HepG2 (cell line): ENCODE measurements at regions not wholly inside any gene's neighbourhood (a gene's known extent, or its start where the extent isn't known, plus 50 kb on each side); places are given as distances from the start of the nearest gene placed in this dataset.

ENCODE experiments used
- ATAC-seq: fragments of 200-7000 bp; cut with Tn5 transposase; 3 replicates; pipeline ENCODE4 v1.9.1; 2020; ENCODE audit warnings: mild to moderate bottlenecking, moderate library complexity
- BruUV-seq: library from RNA; stranded (reverse); fragments of 400-500 nt; replicated peaks from 2 replicates; lab custom pipeline; 2021; lab: Mats Ljungman, UMichigan
- CTCF ChIA-PET: fragments of 300-600 bp; formaldehyde crosslinking; extraction: SDS; loops from one replicate; lab custom pipeline; 2021; ENCODE audit warnings: low total read pairs, inconsistent platforms, low intra/inter-chr PET ratio; lab: Yijun Ruan, JAX
- POLR2A ChIA-PET: fragments of 350-600 bp; sonication (Branson Sonifier 250); formaldehyde crosslinking; loops from one replicate; lab custom pipeline; 2020; ENCODE audit warnings: antibody characterized with exemption, inconsistent platforms; lab: Yijun Ruan, JAX
- DNase-seq: peaks from one replicate; pipeline ENCODE4 v3.0.0-alpha.2; 2015; ENCODE audit warnings: low spot score
- FAIRE-seq: peaks from 3 replicates; lab custom pipeline; 2011; peaks lifted over from hg19 to GRCh38; lab: Jason Lieb, UNC
- H2AFZ ChIP-seq: one replicate; pipeline ENCODE4 v1.6.1; 2011; ENCODE audit warnings: low read length, inconsistent platforms
- H3K27ac ChIP-seq: fragments of 300-600 bp; 3 replicates; pipeline ENCODE4 v1.8.0; 2011; ENCODE audit warnings: mixed run types, mild to moderate bottlenecking, mixed read lengths, low read length, inconsistent platforms; ENCODE audit not compliant: insufficient read depth; ENCODE audit errors: extremely low read length
- H3K27me3 ChIP-seq, 2 experiments: fragments of 200-600 bp in 1 of 2; 2 replicates in 1 of 2; 3 replicates in 1 of 2; pipeline versions ENCODE4 v1.6.0 to v1.8.0; 2011; ENCODE audit warnings: low read length in 2 of 2, mild to moderate bottlenecking in 2 of 2, moderate library complexity in 2 of 2, inconsistent platforms in 1 of 2; ENCODE audit not compliant: insufficient read depth in 2 of 2, control insufficient read depth in 1 of 2
- H3K36me3 ChIP-seq, 2 experiments: fragments of 200-600 bp in 1 of 2; replicated peaks in 1 of 2; 2 replicates in 1 of 2; 3 replicates in 1 of 2; pipeline versions ENCODE4 v1.5.1 to v1.8.0; 2011; ENCODE audit warnings: low read length in 2 of 2, inconsistent platforms in 1 of 2; ENCODE audit not compliant: insufficient read depth in 2 of 2, control insufficient read depth in 1 of 2
- H3K4me1 ChIP-seq: 2 replicates; pipeline ENCODE4 v1.5.1; 2012; ENCODE audit warnings: low read length, inconsistent platforms; ENCODE audit not compliant: insufficient read depth
- H3K4me2 ChIP-seq: 2 replicates; pipeline ENCODE4 v1.6.0; 2011; ENCODE audit warnings: low read depth, low read length, inconsistent platforms
- H3K4me3 ChIP-seq, 3 experiments: fragments of 200-600 bp in 1 of 3; sonication (generic), shearing (Covaris generic) in 1 of 3; replicated peaks in 1 of 3; 2 replicates each; pipeline ENCODE4 v1.5.1; 2011 to 2016; ENCODE audit warnings: low read length in 3 of 3, inconsistent platforms in 2 of 3, low read depth in 2 of 3, mild to moderate bottlenecking in 2 of 3, control low read depth in 1 of 3, mixed read lengths in 1 of 3; ENCODE audit not compliant: insufficient read depth in 1 of 3
- H3K79me2 ChIP-seq: one replicate; pipeline ENCODE4 v1.6.1; 2011; ENCODE audit warnings: low read length, inconsistent platforms; ENCODE audit not compliant: insufficient read depth
- H3K9ac ChIP-seq: 2 replicates; pipeline ENCODE4 v1.6.0; 2011; ENCODE audit warnings: mild to moderate bottlenecking, low read depth, low read length, inconsistent platforms; ENCODE audit not compliant: insufficient read depth
- H3K9me3 ChIP-seq: 2 replicates; pipeline ENCODE4 v1.5.1; 2012; ENCODE audit warnings: mild to moderate bottlenecking, low read length
- H4K20me1 ChIP-seq: 2 replicates; pipeline ENCODE4 v1.6.0; 2011; ENCODE audit warnings: inconsistent platforms, mild to moderate bottlenecking, low read length, moderate library complexity; ENCODE audit not compliant: insufficient read depth
- DPF2 ChIP-seq: sonication (generic); formaldehyde crosslinking; IDR thresholded peaks from 2 replicates; pipeline ENCODE4 v1.4.0; 2020; ENCODE audit warnings: mild to moderate bottlenecking, low read depth, missing genetic modification reagents, borderline replicate concordance
- EP300 ChIP-seq, 3 experiments: sonication (generic) in 1 of 3; formaldehyde crosslinking in 1 of 3; IDR thresholded peaks; 2 replicates each; pipeline versions ENCODE4 v1.5.1 to v1.6.1; 2011 to 2020; ENCODE audit warnings: low read depth in 2 of 3, low read length in 2 of 3, borderline replicate concordance in 1 of 3, improper control_type of control experiment in 1 of 3, mild to moderate bottlenecking in 1 of 3, missing genetic modification reagents in 1 of 3, moderate library complexity in 1 of 3
- HES4 ChIP-seq: sonication (generic); formaldehyde crosslinking; IDR thresholded peaks from 2 replicates; pipeline ENCODE4 v1.9.0; 2021; ENCODE audit warnings: mild to moderate bottlenecking, missing genetic modification reagents, borderline replicate concordance
- HNRNPL ChIP-seq: fragments of 200-400 bp; formaldehyde crosslinking; IDR thresholded peaks from 2 replicates; pipeline ENCODE4 v1.6.1; 2017; ENCODE audit warnings: mild to moderate bottlenecking, low read depth, low read length
- KLF12 ChIP-seq: sonication (generic); formaldehyde crosslinking; IDR thresholded peaks from 2 replicates; pipeline ENCODE4 v1.4.0; 2020; ENCODE audit warnings: missing genetic modification reagents, borderline replicate concordance
- ZBTB7B ChIP-seq: sonication (generic); formaldehyde crosslinking; IDR thresholded peaks from 2 replicates; pipeline ENCODE4 v1.4.0; 2020; ENCODE audit warnings: missing genetic modification reagents
- ZFP36 ChIP-seq: fragments of 150-350 bp; IDR thresholded peaks from 2 replicates; pipeline ENCODE4 v1.6.1; 2018; ENCODE audit warnings: borderline replicate concordance, low read length, low read depth; ENCODE audit not compliant: partially characterized antibody
- ZNF672 ChIP-seq: sonication (generic); formaldehyde crosslinking; IDR thresholded peaks from 2 replicates; pipeline ENCODE4 v1.8.1; 2022; ENCODE audit warnings: missing genetic modification reagents
- WGBS: methylation state at CpG from one replicate; pipeline ENCODE4 v1.1.6; 2017; ENCODE audit warnings: low lambda C conversion rate; 5-methylcytosine and 5-hydroxymethylcytosine counted together
- in situ Hi-C: cut with HindIII; loops from 2 replicates; pipeline ENCODE4 v1.10.0; 2017; ENCODE audit warnings: low pct_unique_long_range_greater_than_20kb; ENCODE audit not compliant: extremely low pct_ligation_motif_present
- intact Hi-C: fragments of 100-400 bp; cut with micrococcal nuclease; formaldehyde crosslinking; loops from one replicate; pipeline ENCODE4 v1.10.0; 2022; ENCODE audit not compliant: unreplicated experiment
- TF ChIP-seq, protein P1 (sequence below): sonication (generic); formaldehyde crosslinking; IDR thresholded peaks from 2 replicates; pipeline ENCODE4 v1.5.0; 2020; ENCODE audit warnings: mild to moderate bottlenecking, missing genetic modification reagents, moderate library complexity
- TF ChIP-seq, protein P2 (sequence below), 2 experiments: sonication (generic) in 1 of 2; formaldehyde crosslinking in 1 of 2; IDR thresholded peaks; 2 replicates each; pipeline versions ENCODE4 v1.4.0 to v1.6.1; 2018 to 2020; ENCODE audit warnings: missing genetic modification reagents in 2 of 2, borderline replicate concordance in 1 of 2, low read depth in 1 of 2, mild to moderate bottlenecking in 1 of 2, missing biosample characterization in 1 of 2
- TF ChIP-seq, protein P3 (sequence below): sonication (generic); formaldehyde crosslinking; IDR thresholded peaks from 2 replicates; pipeline ENCODE4 v1.9.0; 2021; ENCODE audit warnings: missing genetic modification reagents, mild to moderate bottlenecking, borderline replicate concordance

DNA sequence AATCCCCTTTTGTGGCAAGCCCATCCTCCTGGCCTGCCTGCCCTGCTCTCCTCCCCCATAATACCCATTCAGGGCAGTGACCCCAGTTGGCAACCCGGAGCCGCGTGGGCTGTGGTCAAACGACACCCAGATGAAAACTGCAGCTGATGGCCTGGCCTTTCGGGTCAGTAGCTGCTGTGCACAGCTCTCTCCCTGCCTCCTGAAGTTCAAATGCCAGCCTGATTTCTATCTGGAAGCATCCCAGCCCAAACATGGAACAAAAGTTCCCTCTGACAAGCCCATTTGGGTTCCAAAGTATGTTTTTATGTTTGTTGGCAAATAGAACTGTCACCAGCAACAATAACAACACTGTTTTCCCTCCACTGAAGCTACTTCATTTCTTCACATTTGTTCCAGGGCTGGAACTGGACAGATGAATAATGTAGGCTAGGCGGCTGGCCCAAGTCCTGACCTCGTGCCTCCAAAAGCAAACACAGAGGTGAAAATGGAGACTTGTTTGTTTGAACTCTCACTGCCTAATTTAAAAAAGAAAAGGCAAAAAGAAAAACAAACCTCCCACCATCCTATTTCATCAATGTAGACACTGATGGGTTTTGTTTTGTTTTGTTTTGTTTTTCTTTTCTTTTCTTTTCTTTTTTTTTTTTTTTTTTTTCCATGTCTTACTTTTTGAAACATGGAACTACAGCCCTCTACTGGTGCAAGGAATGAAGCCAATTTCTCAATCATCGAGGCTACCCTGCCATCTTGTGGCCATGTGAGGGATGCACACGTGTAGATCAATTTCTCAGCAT, 179.0 kb downstream of the ADSS2 start (continued):
- TF ChIP-seq DPF2 (0 out of 2 replicates have a peak, but pooled peaks have one; percentile 13), ZFP36 (peak; percentile 64)
- TF ChIP-seq, protein P1, sequence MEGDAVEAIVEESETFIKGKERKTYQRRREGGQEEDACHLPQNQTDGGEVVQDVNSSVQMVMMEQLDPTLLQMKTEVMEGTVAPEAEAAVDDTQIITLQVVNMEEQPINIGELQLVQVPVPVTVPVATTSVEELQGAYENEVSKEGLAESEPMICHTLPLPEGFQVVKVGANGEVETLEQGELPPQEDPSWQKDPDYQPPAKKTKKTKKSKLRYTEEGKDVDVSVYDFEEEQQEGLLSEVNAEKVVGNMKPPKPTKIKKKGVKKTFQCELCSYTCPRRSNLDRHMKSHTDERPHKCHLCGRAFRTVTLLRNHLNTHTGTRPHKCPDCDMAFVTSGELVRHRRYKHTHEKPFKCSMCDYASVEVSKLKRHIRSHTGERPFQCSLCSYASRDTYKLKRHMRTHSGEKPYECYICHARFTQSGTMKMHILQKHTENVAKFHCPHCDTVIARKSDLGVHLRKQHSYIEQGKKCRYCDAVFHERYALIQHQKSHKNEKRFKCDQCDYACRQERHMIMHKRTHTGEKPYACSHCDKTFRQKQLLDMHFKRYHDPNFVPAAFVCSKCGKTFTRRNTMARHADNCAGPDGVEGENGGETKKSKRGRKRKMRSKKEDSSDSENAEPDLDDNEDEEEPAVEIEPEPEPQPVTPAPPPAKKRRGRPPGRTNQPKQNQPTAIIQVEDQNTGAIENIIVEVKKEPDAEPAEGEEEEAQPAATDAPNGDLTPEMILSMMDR (CRISPR knock-in tag): peak; percentile 94
- TF ChIP-seq, protein P2, sequence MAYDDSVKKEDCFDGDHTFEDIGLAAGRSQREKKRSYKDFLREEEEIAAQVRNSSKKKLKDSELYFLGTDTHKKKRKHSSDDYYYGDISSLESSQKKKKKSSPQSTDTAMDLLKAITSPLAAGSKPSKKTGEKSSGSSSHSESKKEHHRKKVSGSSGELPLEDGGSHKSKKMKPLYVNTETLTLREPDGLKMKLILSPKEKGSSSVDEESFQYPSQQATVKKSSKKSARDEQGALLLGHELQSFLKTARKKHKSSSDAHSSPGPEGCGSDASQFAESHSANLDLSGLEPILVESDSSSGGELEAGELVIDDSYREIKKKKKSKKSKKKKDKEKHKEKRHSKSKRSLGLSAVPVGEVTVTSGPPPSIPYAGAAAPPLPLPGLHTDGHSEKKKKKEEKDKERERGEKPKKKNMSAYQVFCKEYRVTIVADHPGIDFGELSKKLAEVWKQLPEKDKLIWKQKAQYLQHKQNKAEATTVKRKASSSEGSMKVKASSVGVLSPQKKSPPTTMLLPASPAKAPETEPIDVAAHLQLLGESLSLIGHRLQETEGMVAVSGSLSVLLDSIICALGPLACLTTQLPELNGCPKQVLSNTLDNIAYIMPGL (CRISPR knock-in tag; IDR thresholded peaks at IDR 0.05; ENCODE audit: borderline replicate concordance in 1 of 2, low read depth in 1 of 2): peak; percentile 27 to 51; a peak in 2 of 4 replicates
- TF ChIP-seq, all 625 proteins: peak for 31

DNA sequence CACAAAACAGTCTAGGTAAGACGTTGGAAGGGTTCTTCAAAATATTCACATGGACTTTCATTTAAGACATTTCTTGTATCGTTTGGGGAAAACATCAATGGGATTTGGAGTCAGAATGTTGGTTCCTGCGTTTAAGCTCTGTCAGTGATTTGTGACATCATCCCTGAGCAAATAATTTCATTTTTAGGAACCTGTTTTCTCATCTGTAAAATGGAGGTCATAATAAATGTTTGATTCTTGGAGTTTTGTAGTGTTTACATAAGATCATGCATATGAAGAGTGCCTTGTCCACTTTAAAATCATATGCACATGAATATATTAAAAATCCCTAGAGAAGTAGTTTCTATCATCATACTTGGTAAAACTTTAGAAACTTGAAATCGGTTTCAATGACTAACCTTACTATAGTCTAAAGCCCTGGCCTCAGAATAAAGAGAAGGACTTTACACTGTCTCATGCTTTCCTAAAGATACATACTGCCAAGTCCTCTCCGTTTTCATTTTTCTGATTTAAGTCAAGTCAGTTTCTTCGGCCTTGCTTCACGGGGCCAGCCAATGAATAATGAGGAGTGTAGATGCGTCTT, 178.4 kb downstream of the ADSS2 start:
- DNase-seq: no peak

More for the DNA sequence above, 178.4 kb downstream of the ADSS2 start:
- H2AFZ ChIP-seq: no peak overlapping the region
- H3K79me2 ChIP-seq: no peaks in the 10 kb centered on the region
- no peak for FAIRE-seq
- CTCF ChIA-PET: interaction anchor here (0.7 to 2.3 kb wide), 7 partner anchors 26 to 930 kb away, joined by 3 to 15 read pairs (median 7); no protein-coding TSS in a partner anchor
- 0 out of 5 replicates have a peak, but pooled peaks cover 0 to 8% of the 10 kb centered on the region in 2 experiments for H3K27me3 ChIP-seq
- H3K9me3 ChIP-seq: no peaks in the 10 kb centered on the region
- peaks cover 14% of the 10 kb centered on the region for H3K4me1 ChIP-seq
- H3K27ac ChIP-seq: no peak overlapping the region
- no peak for ATAC-seq
- TF ChIP-seq HNRNPL (no peak), KLF12 (CRISPR knock-in tag) (no peak), EP300 (IDR thresholded peaks at IDR 0.05; ENCODE audit: low read depth in 2 of 2, low read length in 2 of 2) (no peak), EP300 (CRISPR knock-in tag; IDR thresholded peaks at IDR 0.05; ENCODE audit: borderline replicate concordance) (no peak), ZBTB7B (CRISPR knock-in tag) (no peak), ZNF672 (CRISPR knock-in tag) (no peak), HES4 (no peak)
- TF ChIP-seq, protein P3, sequence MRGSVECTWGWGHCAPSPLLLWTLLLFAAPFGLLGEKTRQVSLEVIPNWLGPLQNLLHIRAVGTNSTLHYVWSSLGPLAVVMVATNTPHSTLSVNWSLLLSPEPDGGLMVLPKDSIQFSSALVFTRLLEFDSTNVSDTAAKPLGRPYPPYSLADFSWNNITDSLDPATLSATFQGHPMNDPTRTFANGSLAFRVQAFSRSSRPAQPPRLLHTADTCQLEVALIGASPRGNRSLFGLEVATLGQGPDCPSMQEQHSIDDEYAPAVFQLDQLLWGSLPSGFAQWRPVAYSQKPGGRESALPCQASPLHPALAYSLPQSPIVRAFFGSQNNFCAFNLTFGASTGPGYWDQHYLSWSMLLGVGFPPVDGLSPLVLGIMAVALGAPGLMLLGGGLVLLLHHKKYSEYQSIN (CRISPR knock-in tag): no peak
- no TSS peak for BruUV-seq
- POLR2A ChIA-PET: no interaction called here
- H4K20me1 ChIP-seq: no peaks in the 10 kb centered on the region; the same call in 1 of the 2 replicates
- intact Hi-C loops: loop anchor here (1.0 kb wide), 4 partner anchors 258 to 929 kb away; no protein-coding TSS in a partner anchor
- H3K36me3 ChIP-seq: no peaks in the 10 kb centered on the region
- 40% methylated on average over 8 of the region's 8 CpGs for WGBS
- no peak overlapping the region for H3K4me3 ChIP-seq
- H3K4me2 ChIP-seq: no peak overlapping the region
- in situ Hi-C loops: loop anchor here (5.0 to 10.0 kb wide), 3 partner anchors 256 to 931 kb away; no protein-coding TSS in a partner anchor
- no peak overlapping the region for H3K9ac ChIP-seq
